ENCODE measurements at regions not wholly inside any gene's neighbourhood (a gene's known extent, or its start where the extent isn't known, plus 50 kb on each side); places are given as distances from the start of the nearest gene placed in this dataset.

DNA sequence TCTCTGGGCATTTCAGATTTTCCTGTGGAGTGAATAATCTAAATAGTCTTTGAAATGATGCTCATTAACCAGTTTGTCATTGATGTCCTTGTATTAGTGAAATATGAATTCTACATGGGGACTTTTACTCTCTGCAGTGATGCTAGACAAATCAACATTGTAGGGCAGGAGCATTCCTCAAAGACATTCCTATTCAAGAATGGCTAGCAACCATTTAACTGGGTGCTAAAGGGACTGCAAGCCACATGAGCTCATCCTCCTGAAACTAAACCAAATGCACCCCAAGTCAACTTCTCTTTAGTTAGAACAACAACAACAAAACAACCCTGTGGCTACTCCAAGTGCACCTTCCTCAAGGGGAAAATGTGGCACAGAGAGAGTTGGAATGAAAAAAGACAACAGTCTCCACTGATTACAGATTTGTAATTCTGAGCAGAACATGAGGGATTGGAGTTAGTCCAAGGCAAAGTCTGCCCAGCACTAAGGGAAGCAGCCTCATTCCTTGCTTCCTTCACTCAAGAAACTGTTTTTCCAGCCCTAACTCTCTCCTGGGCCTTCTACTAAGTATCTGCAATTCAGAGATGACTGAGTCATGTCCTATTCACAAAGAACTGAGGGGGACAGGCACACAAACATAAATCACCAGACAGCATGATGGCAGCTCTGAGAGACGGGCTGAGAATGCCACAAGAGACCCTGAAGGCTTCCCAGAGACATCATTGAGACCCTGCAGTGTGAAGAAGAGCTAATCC is 82.0 kb upstream of the WWC1 start:
- DNase-seq (ENCODE audit: low spot score in 2 of 2) (no peak), FAIRE-seq (no peak)

DNA sequence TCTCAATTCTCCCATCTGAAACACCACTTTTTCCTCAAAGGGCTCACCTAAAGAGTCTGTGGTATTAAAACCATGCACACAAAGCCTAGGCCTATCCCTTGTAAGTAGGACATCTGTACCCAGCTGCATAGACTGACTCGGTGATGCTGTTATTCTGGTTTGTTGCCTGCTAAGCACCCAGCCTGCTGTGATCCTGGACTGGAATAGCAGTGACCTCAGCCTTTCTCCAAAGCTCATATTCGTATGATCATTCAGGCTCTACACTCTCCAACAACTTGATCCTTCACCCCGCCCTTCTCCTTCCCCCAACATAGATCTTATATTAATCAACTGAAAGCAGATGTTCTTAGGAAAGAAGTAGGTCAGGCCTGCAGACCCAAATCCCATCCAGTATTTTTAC is 81.4 kb upstream of the WWC1 start:
- FAIRE-seq = no peak
- DNase-seq (ENCODE audit: low spot score in 2 of 2) = no peak

DNA sequence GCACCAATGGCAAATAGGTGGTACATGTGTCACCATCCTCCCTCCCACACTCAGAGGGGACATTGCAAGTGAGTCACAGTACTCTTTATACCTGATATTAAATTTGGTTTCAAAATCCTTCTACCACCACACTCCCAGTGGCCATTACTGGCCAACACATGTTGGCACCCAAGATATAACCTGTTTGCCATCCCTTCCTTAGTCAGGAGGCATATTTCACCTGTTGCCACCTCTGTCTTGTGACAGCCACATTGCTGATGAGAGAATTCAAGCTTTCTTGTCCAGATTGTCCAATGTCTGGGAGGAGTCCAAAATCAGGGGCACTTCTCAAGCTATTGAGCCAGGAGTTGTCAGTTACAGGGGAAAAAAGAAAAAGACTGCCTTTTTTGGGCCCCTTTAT is 80.2 kb upstream of the WWC1 start:
- no peak for DNase-seq (ENCODE audit: low spot score in 2 of 2)
- no peak for FAIRE-seq

DNA sequence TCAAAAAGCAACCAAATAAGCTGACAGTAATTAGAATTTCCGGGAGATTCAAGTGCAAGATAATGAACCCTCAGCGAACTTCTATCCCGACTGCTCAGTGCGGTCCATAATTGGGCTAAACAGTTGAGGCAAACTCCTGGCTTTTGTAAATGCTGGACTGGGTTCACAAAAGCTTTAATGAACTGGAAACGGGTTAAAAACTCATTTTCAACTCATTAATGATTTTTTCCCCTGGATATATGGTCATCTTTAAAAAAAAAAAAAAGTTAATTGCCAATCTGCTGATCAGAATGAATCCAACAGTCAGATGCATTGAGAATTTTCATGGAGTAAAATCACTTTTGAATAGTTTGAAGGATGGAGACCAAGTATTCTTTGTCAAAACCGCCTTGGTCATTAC is 79.5 kb upstream of the WWC1 start:
- no peak for FAIRE-seq
- no peak for DNase-seq (ENCODE audit: low spot score in 2 of 2)

DNA sequence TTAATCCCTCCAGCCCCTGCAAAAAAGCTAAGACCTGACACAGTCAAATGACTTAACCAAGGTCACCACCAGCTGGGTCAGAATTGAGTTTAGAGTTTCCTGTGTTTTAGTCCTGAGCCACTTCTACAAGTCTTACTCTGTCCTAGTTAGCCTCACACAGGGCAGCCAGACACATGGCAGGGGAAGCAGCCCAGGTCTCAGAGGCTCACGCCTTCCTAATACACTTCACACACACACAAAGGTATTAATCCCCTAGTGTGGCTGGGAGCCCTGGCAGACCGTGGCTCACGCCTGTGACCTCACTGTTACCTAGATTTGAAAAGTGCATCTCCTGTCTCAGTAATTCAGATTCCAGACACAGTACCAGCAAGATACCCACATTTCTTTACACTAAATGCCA is 77.4 kb upstream of the WWC1 start:
- DNase-seq (ENCODE audit: low spot score in 2 of 2) (no peak), FAIRE-seq (no peak)

DNA sequence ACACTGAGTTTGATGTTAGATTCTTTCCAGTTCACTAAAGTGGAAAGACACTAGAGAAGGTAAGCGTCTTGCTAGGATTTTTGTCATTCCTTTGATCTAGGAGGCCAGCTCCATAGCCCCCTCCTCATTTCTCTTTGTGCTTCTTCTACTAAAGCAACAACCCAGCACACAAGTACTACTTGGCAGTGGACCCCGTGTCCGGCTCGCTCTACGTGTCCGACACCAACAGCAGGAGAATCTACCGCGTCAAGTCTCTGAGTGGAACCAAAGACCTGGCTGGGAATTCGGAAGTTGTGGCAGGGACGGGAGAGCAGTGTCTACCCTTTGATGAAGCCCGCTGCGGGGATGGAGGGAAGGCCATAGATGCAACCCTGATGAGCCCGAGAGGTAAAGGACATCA is 76.6 kb upstream of the WWC1 start:
- DNase-seq (ENCODE audit: low spot score in 2 of 2) (no peak), FAIRE-seq (no peak)

DNA sequence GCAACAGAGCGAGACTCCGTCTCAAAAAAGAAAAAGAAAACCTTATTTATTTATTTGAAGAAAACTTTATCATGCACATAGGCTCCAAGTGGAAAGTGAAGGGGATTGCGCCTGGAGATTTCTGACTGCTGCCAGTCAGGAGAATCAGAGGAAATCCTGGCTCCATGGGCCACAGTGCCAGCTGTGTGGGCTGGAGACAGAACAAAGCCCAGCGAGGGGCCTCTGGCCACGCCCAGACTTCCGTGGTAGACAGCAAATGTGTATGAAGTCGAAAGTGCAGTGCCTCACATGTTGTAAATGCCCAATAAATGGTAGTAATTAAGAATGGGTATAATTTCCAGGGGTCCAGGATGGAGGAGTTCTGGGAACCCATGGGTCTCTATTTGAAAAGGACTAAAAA is 75.8 kb upstream of the WWC1 start:
- DNase-seq (ENCODE audit: low spot score in 2 of 2) (no peak), FAIRE-seq (no peak)

DNA sequence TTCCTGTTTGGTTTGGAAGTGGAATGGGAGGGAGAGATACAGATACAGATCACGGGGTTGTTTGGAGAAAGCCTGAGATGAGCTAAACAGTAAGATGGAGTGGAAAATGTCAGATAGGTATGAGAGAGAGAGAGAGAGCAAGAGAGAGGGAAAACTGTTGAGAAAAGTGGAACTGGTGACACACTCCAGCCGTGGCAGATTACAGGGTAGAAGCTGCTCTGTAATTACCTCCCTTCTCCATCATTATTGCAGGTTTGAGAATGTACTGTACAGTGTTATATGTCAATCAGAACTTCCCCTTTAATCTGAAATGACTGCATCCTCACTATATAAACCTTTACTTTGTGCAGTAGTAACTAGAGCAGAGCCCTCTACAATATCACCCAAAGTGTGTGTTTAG is 74.5 kb upstream of the WWC1 start:
- no peak for DNase-seq (ENCODE audit: low spot score in 2 of 2)
- FAIRE-seq = no peak

DNA sequence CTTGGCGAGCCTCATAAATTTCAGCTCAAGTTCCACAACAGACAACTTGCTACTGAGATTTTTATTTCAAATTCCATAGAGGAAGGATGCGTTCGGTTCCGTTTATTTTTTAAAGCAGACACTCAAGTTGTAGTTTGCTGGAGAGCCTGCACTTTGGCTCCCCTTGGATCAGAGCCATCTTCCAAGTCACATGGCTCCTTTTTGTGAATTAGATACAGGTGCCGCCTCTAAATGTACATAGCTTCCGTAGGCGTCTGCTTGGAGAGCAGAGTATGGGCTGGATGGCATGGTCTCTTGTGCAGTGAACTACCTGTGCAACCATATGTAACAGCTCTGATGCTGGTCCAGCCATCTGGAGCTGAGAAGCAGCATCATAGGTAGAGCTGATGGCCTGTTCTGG is 73.9 kb upstream of the WWC1 start:
- FAIRE-seq = no peak
- DNase-seq (ENCODE audit: low spot score in 2 of 2) = no peak

DNA sequence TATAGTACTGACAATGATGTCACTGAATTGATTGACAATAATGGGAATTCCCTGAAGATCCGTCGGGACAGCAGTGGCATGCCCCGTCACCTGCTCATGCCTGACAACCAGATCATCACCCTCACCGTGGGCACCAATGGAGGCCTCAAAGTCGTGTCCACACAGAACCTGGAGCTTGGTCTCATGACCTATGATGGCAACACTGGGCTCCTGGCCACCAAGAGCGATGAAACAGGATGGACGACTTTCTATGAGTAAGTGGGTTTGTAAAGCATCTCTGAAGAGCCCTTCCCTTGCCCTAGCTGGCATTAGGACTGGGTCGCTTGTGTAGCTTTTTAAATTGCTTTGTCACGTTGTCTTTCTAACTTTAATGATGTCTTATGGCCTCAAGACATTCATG is 72.7 kb upstream of the WWC1 start:
- FAIRE-seq (no peak), DNase-seq (ENCODE audit: low spot score in 2 of 2) (no peak)

DNA sequence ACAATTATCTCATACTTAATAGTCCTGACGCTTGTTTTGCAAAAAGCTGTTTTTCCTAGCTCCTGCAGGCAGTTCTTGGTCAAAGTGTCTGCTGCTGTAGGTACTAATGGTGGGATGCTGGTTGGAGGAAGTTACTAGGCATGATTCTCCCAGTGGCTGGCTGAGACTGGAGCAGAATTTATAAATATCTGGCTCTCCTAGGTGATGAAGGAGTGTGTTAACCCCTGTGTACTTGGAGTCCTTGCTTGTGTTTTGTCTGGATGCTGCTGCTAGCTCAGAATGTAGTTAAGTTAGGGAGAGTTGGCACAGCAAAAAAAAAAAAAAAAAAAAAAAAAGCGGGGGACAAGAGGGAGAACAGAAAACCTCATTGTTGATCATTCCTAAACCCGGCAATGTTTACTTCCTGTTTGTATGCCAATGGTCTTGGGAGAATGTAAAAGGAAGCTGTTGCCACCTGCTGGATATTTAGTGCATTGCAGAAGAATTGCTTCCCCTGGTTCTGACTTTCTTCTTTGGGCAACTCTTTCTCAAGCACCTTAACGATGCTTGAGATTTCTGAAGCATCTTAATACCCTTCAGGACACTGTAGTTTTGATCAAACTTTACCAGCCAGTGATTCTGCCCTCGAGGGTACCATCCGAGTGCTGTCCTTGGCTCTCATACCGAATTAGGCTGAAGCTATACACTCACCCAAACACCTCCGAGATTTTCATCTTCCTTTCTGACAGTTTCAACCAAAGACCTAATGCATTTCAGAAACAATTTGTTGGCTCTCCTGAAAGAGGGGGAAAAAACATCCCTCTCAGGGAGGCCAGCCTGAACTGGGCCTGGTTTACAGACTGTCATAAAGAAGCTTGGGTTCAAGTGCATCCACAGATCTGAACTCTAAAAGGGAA is 71.7 kb upstream of the WWC1 start:
- peak; percentile 81 for FAIRE-seq
- DNase-seq (ENCODE audit: low spot score in 2 of 2) = peak; percentile 67 to 79

DNA sequence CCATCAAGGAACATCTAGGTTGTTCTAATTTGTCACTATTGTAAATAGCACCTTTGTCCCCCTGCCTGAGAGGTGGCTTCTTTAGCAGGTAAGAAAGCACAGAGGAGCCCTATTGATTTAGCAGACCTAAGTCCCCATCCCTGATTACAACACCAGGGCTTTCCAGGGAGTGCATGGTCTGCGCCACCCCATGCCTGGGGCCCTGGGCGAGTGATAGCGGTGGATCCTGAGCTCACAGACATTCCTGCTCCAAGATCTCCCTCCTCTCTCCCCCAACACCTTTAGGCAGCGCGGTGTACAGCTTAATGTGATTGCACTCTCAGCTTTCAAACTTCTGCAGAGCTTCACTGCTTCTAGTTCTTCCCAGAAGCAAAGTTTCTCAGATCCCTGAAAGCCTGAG is 67.4 kb upstream of the WWC1 start:
- no peak for DNase-seq (ENCODE audit: low spot score in 2 of 2)
- no peak for FAIRE-seq

DNA sequence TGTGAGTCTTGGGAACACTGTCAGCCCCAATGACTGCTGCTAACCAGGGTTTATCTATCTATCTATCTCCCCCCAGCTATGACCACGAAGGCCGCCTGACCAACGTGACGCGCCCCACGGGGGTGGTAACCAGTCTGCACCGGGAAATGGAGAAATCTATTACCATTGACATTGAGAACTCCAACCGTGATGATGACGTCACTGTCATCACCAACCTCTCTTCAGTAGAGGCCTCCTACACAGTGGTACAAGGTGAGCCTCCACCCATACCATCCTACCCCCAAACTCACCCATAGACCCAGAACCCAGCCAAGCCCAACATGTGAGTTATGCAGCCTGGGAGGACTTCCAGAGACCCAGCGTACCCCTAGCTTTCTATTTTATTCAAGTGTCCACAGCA is 65.4 kb upstream of the WWC1 start:
- no peak for FAIRE-seq

DNA sequence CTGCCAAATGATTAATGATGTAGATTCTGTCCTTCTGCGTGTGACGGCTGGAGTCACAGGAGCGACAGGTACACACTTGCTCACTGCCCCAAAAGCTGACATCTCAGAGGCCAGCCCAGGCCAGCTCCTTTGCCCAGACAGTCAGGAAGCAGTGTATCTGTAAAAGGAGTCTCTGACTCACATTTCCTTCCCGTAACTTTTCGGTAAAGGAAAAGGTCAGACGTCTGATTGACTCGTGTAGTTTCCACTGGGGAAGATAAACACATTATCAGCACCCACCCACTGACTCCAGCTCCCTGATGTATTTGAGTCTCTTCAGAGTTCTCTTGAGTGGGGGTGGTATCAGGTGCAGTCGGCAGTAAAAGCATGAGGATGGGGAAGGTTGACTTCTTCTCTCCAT is 64.4 kb upstream of the WWC1 start:
- FAIRE-seq = no peak
- no peak for DNase-seq (ENCODE audit: low spot score in 2 of 2)

More for the DNA sequence above, 65.4 kb upstream of the WWC1 start:
- DNase-seq (ENCODE audit: low spot score in 2 of 2) = no peak

DNA sequence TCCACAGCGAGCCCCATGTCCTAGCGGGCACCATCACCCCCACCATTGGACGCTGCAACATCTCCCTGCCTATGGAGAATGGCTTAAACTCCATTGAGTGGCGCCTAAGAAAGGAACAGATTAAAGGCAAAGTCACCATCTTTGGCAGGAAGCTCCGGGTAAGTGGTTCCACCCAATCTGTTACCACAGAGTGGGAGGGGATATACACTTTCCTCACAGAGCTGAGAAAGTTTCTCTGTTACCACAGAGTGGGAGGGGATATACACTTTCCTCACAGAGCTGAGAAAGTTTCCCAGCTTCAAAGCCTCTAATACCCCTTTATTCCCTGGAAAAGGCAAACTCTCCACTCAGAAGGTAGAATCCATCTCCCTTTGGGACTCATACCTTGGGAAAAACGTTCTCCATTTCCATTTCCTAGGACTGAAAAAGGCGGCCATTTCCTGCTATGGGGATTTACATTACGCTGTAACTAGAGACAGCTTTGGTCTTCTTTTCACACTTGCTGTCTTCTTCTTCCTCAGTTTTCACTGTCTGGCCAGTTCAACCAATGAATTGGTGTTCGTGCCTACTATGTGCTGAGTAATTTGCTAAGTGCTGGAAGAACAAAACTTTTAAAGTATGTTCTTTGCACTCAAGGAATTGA is 63.4 kb upstream of the WWC1 start:
- DNase-seq (ENCODE audit: low spot score in 2 of 2) = no peak
- no peak for FAIRE-seq

DNA sequence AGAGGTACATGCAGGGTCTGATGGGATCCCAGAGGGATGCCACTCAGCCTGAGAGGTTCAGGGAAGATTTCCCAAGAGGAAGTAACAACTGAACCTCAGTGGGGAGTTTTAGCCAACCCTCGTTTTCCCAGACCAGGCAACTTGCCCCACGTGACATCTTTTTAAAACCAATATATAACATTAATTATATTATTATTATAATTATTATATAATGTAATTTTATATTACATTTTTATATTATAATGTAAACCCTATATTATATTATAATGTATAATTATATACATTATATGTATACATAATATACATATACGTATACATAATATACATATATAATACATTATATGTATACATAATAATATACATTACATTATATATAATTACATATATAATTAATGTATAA is 62.8 kb upstream of the WWC1 start:
- FAIRE-seq (peak; percentile 96), DNase-seq (ENCODE audit: low spot score in 2 of 2) (no peak)

DNA sequence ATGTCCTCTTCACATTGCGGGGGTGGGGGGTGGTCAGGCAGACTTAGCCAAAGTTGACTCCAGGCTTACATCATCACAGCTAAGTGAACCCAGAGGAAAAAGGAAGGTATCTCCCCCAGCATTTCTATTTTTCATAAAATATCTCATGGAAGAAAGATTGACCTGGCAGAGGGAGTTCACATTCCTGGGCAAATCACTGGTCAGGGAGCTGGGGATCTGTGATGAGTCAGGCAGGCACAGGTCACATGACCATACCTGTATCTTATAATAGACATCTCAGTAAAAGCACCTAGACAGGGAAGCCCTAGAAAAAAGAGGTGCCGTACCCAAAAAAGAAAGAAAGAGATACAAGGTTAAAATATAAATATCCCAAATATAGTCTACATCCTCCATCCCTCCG is 57.3 kb upstream of the WWC1 start:
- FAIRE-seq (no peak), DNase-seq (ENCODE audit: low spot score in 2 of 2) (no peak)

DNA sequence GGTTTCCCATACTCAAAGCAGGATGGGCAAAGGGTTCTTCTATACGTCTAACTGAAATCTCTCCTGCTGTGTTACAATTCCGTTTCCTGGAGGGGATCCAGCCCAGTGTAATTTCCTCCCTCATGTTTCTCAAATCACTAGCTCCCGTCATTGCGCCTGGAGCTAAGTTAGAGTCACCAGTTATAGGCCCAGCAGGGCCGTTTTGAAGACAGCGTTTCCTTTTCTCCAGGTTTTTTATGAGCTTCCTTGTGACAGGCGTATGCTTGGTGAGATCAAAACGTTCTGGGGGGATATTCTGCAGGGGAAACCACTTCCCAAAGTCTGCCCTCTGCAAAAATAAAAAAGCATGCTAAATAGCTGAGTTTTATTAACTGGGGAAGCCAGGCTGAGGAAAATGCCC is 53.0 kb upstream of the WWC1 start:
- FAIRE-seq = no peak
- no peak for DNase-seq (ENCODE audit: low spot score in 2 of 2)

DNA sequence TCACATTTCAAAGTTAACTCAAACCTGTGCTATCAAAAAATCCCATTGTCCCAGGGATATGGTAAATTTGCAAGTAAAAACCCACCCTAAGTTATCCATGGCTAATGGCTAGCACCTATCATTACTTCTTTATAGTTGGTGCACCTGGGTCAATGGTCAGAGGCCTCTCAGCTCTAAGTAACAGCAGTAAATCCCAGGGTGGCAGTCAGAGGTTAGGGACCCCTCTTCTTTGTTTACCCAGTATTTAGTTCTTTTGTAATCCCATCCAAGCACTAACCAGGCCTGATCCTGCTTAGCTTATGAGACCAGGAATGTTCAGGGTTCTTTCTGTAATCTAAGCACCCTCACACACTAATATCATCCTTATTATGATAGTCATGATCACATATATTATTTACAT is 52.1 kb upstream of the WWC1 start:
- DNase-seq (ENCODE audit: low spot score in 2 of 2) = no peak
- no peak for FAIRE-seq

Data from frontal cortex (tissue), 3 donors.